GM18867 (cell line): ENCODE measurements at regions not wholly inside any gene's neighbourhood (a gene's known extent, or its start where the extent isn't known, plus 50 kb on each side); places are given as distances from the start of the nearest gene placed in this dataset.
"Not testable (repeated sequence)": the region's sequence is repeated elsewhere in the genome, so short reads cannot be mapped to it uniquely, and the experiment has no call there.

Experiments
- ATAC-seq: cut with Tn5 transposase; IDR thresholded peaks from one replicate; pipeline ENCODE4 v1.9.1; 2021; ENCODE audit warnings: mild to moderate bottlenecking, moderate library complexity; ENCODE audit not compliant: unreplicated experiment

DNA sequence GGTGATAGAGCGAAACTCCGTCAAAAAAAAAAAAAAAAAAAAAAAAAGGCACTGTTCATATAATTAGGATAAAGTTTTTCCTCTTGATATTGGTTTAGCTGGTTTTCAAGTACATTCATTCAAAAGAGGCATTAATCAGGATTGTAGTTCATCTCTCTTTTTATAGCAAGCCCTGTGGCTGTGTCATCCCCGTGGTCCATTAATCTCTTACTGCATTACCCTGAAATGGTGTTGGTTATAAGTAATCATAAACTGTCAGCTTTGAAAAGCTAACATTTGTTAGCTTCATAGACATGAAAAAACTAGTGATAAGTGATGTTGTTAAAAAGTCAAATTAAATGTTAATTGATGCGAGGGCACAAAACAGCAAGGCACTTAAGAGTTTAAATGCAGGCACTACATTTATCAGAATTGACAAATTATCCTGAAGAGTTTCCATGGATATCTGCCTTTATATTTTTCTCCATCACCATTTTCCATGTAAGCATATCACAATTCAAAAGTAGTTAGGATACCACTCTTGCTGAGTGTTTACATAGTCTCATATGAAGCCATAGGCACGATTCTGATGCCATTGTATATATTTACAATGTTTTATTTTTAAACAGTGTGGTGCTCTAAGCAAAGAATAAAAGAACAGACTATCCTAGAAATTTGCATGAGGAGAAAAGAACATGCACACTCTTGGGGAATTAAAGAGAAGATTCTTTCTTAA lies 193.1 kb downstream of the OTOL1 start:
- ATAC-seq = no peak

DNA sequence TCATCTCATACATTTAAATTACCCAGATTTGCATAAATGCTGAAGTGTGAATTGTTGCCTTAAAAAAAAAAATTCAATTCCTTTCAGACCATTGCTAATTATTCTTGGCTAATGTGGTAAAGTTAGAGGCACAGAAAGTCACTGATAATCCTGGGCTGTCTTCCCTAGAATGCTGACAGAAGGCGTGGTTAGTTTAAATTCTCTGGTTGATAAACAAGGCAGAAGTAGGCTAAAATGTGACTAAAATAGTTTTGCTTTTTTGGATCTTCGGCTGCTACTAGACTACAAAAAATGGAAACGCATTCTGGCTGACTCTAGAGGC lies 193.7 kb downstream of the OTOL1 start:
- no peak for ATAC-seq

DNA sequence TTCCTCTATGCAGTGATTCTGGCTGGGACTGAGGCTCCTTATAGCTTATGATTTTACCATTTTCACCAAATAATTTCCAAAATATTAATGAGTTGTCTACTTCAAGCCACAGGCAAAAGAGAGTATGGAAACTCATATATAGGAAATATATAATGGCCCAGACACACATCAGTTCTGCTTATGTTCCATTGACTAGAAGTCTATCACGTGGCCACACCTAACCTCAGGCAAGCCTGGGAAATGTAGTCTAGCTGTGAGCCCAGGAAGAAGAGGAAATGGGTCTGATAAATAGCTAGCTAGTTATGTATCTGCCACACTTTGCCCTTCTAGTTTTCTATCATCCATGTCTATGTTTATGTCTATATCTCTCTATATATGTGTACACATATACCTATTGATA lies 195.1 kb downstream of the OTOL1 start:
- ATAC-seq = no peak

DNA sequence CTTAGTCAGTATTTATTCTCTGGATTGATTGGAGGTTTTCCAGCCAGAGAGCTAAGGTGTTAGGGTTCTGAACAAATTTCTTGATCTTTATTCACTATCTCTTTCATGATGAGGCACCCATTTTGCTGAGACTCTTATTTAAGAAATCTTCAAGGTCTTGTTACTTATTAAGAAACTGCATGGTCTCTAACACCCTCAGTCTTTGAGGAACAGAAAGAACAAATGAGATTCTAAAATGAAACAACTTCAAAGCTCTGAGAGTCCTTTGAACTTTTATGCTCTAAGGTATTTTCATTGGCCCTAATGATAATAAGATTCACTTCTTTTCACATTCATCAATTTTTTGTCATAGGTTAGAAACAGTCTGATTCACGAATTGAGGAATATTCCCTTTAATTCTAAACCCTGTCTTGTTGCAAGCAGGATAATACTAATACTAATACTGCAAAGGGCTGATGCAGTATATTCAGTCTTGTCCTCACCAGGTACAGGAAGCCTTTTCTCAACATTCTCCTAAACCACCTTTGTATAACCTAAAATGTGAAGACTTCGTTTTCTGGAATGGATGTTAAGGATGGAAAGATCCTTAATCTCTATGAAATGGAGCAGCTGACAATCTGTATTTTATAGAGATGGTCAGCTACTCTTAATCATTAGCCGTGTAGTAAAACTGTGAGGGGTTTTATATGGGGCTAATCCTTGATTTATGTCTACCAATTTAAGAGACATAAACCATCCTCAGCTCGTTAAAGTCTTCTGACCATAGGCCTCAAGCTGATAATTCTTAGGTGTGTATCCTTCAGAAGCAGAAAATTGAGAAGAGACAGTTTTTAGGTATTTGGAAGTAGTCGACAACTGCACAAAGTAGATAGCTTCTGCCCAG lies 198.3 kb downstream of the OTOL1 start:
- ATAC-seq = peak; percentile 84

DNA sequence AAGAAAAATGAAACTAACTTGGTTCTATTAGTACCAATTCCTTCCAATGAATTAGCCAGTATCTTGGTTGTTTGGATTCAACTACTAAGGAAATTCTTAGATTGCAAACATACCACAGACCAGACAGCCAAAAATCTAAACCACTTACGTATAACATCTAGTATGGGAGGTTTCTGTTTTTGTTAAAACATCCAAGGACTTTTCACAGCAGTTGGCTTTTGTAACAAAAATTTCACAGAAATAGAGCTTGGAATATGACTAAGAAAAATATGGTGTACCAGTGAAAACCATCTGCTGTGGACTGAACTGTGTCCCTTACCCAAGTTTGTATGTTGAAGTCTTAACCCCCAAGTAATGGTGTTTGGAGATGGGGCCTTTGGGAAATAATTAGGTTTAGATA lies 199.2 kb downstream of the OTOL1 start:
- ATAC-seq = no peak

DNA sequence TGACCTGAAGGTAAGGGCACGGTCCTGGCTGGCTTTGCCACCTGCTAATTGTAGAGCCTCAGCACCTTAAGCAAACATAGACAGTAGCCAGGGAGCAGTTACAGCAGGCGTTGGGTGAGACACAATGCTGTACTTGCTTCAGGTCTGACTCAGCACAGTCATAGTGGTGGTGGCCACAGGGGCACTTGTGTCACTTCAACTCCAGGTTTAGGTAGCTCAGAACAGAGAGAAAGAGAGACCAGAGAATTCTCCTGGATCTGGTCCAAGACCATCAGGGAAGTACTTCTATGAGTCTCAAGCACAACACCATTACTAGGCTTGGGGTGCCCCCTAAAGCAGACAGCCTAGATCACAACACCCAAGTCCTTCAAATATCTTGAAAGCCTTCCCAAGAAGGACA lies 204.4 kb downstream of the OTOL1 start:
- peak; percentile 93 for ATAC-seq

DNA sequence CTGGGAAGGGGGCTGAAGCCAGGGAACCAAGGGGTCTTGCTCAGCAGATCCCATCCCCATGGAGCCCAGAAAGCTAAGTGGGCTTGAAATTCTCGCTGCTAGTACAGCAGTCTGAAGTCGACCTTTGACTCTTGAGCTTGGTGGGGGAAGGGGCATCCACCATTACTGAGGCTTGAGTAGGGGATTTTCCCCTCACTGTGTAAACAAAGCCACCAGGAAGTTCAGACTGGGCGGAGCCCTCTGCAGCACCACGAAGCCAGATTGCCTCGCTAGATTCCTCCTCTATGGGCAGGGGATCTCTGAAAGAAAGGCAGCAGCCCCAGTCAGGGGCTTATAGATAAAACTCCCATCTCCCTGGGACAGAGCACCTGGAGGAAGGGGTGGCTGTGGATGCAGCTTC lies 210.6 kb downstream of the OTOL1 start:
- ATAC-seq = not testable (repeated sequence)

DNA sequence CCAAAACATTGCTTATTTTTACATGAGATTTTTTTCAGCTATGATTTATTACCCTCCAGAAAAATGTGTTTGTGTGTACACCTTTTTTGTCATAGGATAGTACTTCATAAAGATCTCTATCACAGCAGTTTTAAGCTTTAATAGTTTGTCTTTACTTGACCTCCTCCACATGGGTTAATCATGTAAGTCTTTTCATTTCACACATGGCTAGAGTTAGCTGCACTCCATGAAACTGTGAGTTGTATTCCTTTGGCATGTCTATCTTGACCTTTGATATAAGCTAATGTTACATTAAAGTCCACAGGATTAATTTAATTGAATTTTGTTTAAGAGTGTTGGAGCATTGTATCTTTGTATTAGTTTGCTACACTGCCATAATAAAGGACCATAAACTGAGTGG lies 217.1 kb downstream of the OTOL1 start:
- no peak for ATAC-seq

DNA sequence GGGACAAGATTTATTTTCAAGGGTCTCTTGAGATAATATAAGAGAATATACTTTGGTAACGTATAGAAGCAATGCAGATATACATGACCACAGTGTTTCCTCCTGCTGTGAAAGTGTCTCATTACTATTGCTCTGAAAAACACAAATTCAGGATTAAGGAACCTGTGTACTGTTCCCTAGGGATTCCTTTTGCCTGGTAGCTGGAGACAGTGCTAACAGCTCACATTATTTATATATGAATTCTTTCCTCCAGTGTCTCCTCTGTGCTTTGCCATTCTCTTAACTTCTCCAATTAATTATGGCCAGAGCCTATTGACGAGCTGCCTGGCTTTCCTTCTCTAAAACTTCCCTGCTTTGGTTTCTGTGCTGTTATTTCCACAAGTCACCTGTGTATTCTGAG lies 235.4 kb downstream of the OTOL1 start:
- no peak for ATAC-seq

DNA sequence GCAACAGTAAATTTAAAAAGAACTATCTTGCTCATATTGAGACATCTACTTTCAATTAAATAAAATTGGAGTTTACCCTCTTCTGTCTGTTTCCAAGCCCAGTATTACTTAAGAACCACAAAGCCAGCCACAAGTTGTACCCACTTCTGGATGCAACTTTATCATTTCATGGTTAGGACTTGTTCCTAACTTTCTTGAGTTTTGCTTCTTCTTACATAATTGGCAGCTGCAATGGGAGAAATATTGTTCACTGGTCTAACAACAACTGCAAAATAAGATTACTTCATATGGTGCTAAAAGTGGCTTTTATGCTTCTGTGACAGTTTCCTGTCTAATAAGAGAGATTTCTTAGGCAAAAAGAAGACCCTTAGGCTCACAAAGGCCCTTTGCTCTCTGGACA lies 240.6 kb downstream of the OTOL1 start:
- ATAC-seq = no peak

DNA sequence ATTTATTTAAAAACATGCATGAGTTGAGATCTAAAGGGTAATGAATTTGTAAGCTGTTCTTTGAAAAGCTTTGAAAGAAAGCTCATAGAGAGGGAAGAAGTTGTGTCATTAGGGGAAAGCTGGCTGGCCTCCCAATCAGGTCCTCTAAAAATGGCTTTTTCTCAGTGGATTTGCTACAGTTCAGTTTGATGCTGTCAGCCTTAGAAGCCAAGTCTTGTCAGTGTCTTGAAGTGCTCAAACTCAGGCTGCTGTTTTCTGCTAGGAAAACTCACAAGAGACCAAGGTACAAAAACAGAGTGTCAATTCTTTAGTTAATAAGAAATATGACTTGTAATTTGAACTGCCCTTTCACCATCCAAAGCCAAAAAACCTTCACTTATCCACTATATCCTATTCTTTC lies 243.8 kb downstream of the OTOL1 start:
- no peak for ATAC-seq

DNA sequence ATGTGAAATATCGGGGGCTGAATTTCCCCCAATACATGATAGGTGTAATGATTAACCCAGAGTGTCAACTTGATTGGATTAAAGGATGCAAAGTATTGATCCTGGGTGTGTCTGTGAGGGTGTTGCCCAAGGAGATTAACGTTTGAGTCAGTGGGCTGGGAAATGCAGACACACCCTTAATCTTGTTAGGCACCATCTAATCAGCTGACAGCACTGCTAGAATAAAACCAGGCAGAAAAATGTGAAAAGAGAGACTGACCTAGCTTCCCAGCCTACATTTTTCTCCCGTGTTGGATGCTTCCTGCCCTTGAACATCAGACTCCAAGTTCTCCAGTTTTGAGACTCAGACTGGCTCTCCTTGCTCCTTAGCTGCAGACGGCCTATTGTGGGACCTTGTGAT lies 247.8 kb downstream of the OTOL1 start:
- no peak for ATAC-seq

DNA sequence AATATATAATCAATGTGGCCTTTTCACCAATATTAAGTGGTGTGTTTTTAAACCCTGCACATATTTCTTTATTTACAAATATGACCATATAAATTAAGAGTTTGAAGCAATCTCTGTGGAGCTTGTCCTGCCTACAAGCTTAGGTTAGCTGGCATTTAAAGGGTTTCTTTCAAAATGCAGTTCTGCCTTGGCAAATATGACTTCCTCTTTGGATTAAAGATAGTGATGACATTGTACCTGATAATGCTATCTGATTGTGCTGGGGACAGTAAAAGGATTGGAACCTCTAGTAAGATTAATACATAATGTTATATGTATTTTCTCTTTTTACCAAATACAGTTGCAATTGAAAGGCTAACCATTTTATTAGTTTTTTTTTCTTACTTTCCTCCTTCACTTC lies 249.1 kb downstream of the OTOL1 start:
- ATAC-seq = no peak

DNA sequence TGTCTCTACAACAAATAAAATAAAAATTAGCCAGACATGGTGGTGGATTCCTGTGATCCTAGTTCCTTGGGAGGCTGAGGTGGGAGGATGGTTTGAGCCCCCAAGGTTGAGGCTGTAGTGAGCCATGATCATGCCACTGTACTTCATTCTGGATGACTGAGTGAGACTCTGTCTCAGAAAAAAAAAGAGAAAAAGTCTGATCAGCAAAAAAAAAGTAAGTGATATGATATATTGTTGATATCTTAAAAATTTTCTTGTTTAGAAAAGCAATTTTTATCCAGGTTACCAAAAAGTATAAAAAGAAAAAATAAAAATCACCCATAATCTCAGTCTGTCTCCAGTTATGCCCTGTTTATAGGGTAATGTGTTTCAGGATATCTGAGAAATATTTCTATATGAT lies 251.4 kb downstream of the OTOL1 start:
- no peak for ATAC-seq

DNA sequence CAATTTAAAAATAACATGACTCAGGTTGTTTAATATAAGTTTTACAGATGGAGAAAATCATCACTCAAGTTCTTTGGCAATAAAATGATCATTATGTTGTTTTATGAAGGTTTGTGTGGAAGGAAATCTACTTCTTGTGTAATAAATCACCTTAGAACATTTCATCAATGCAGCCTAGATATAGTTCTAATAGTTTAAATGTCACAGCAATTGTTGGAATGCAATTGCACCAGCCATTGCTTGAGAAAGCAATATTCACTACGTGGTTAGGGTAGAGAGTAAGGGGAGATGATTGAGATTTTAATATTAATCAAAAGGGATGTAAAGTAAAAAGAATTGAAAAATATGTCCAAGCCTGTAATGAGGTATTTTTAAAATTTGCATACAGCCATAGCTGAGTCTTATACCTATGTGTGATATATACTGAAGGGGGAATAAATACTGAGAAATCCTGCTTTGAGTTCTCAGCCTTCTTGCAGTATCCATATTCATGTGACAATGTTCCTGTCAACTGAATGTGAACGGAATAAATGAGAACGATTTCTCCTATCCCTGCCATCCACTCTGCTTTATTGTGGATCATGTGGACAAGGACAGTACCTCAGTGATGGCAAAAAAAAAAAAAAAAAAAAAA lies 257.9 kb downstream of the OTOL1 start:
- no peak for ATAC-seq

DNA sequence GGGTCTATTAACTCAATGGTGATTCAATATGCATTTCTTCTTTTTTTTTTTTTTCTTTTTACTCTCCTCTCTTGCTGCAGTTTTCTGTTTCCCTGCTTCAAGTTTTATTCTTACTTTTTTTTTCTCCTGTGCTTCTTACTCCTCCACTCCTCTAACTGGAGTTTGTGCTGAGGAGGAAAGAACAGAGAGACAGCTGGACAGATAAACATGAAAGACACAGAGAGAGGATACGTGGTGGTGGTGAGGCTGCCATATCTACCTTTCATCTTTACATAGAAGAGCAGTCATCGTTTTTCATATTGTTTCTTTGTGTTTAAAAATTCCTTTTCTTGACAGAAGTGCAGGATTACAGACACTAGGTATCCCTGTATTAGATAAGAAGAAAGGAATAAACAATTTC lies 262.8 kb downstream of the OTOL1 start:
- no peak for ATAC-seq

DNA sequence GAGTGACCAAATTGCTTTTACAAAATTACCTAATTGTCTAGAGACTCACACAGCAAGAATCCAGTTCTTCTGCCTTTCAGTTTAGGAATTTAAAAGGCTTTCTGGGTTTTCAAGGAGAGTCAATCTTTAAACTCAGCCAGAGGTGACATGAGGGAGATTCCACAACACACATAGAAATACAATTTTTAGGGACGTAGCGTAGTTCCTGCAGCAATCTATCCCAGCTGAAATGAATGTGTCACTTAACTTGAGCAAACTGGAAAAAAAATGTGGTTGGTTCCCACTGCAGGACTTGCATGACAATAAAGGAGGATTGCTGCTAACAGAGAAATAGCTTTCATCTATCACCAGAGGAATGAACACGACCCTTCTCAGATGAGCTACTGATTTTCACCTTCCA lies 269.7 kb downstream of the OTOL1 start:
- no peak for ATAC-seq

DNA sequence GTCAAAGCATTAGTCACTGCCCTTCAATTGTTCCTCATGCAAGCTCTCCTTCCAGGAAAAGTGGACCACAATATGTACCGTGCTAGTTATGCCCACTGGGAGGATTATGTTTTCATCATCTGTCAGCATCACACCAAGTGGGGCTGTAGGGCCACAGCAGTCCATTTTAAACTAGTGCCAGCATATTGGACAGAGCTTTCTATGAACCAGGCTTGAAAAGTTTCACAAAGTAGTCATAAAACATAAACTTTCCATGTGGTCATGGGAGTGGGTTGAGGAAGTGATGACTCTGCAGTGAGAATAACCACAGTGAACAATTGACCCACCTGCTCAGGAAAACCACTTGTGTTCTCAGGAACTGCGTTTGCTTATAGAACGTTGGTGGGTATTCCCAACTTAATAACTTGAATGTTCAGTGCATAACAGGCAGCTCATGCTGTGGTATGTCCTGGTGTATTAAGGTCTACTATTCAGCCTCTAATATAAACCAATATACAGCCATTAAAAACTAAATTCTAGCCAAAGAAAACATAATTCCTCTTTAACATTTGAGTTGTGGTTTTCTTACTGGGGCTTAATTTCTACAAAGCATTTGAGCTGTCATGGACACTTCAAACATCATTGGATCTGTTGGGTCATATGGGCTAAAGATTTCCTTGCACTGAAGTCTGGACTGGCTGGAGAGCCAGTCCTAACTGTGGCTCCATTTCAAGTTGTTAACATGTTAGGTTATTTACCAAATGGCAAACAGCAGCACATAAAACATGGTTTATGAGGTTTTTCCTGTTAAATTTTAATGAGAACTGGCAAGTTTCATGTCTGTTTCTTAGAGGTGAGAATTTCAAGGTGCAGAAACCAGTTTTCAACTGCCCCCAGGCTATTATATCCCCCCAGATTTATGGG lies 274.1 kb downstream of the OTOL1 start:
- ATAC-seq = peak; percentile 82

DNA sequence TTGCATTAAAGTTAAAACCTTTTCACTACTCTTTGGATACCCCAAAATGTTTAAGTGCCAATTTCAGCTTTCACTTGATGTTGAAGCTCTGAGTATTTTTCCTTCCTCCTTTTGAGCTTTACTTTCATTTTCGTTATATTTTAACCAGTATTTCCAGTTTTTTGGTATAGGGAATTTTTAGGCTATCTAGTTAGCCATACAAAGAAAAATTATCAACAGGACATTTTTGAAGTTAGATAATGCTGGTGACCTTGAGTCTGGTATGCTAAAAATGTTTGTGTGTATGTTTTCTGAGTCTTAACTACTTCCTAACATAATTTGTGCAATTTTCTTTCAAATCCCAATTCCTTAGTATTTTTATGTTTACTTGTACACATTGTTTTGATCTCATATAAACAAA lies 284.8 kb downstream of the OTOL1 start:
- no peak for ATAC-seq

DNA sequence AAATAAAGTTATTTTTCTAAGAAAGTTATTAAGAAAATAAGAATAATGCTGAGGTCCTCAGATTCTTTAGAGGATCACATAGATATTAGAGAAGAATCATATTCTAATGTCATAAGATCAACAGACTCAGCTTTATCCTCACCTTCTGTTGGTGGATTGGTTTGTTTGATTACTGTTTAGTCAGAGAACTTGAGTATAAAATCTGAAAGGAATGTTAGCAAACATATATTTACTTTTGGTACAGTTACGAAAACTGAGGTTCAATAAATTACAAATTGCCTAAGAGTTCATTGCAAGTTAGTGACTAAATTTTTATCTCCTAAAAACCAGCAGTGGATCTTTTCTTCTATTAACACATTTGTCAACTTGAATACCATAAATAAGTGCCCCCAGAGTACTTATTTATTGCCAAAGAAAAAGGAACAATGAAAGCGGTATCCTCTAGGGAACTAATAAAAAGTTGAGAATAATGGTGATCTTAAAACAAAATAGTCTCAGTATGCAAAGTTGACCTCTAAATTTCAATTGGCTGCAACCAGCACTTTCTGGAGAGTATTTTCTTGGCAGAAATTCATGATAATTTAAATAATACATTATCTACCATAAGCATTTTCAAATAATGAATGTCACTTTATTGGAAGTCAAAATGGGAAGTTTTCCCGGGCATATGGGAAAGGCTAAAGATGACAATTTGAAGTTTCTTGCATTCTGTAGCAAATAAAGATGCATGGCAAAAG lies 296.8 kb downstream of the OTOL1 start:
- no peak for ATAC-seq
